Adrenal gland (tissue), 5 donors: ENCODE measurements at regions not wholly inside any gene's neighbourhood (a gene's known extent, or its start where the extent isn't known, plus 50 kb on each side); places are given as distances from the start of the nearest gene placed in this dataset.

Experiments used
- CTCF ChIP-seq, 6 experiments: fragments of 450-650 bp in 4 of 6; fragments of 200-600 bp in 2 of 6; sonication (generic) in 1 of 6; IDR thresholded peaks; 1 replicate in 5 of 6; 2 replicates in 1 of 6; pipeline versions ENCODE4 v1.5.1 to v1.8.0; 2016 to 2021; ENCODE audit warnings: antibody characterized with exemption in 6 of 6, mild to moderate bottlenecking in 2 of 6, moderate library complexity in 1 of 6
- POLR2A ChIP-seq, 2 donors: fragments of 450-650 bp; IDR thresholded peaks; one replicate each; pipeline ENCODE4 v1.6.1; 2017; ENCODE audit warnings: antibody characterized with exemption in 2 of 2, mild to moderate bottlenecking in 2 of 2, moderate library complexity in 1 of 2
- donor health status: DM: no; HTN: no; CAD: no.

GRCh38 chr7:17557251-17557671, 258.8 kb downstream of the AHR start:
- TF ChIP-seq POLR2A (IDR thresholded peaks at IDR 0.05): no peak
- no peak for TF ChIP-seq CTCF (IDR thresholded peaks at IDR 0.05)
